GM20000 (cell line): ENCODE measurements at regions not wholly inside any gene's neighbourhood (a gene's known extent, or its start where the extent isn't known, plus 50 kb on each side); places are given as distances from the start of the nearest gene placed in this dataset.

Source experiments
- DNase-seq: peaks from one replicate; pipeline ENCODE4 v3.0.0; 2012; ENCODE audit warnings: low spot score
- CTCF ChIP-seq: IDR thresholded peaks from 2 replicates; pipeline ENCODE4 v1.5.1; 2012; ENCODE audit warnings: mild to moderate bottlenecking, control low read depth; ENCODE audit errors: extremely low read depth, missing control alignments

DNA sequence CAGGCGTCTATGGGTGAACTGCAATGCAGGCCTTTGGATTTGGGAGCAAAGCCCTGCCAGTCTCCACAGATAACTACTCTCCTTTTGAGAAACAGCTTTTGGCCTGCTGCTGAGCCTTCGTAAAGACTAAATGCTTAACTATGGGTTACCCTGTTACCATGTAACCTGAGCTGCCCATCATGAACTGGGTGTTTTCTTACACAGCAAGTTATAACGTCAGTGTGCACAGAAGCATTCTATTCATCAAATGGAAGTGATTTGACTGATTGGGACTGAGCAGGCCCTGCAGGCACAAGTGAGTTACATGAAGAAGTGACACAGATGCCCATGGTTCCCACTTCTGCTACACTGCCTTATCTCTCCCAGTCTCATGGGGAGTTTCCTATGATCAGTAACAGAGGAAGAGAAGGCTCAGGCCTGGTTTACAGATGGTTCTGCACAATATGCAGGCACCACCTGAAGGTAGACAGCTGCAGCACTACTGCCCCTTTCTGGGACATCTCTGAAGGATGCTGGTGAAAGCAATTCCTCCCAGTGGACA is 319.1 kb downstream of the CD83 start:
- no peak for TF ChIP-seq CTCF
- DNase-seq = no peak

DNA sequence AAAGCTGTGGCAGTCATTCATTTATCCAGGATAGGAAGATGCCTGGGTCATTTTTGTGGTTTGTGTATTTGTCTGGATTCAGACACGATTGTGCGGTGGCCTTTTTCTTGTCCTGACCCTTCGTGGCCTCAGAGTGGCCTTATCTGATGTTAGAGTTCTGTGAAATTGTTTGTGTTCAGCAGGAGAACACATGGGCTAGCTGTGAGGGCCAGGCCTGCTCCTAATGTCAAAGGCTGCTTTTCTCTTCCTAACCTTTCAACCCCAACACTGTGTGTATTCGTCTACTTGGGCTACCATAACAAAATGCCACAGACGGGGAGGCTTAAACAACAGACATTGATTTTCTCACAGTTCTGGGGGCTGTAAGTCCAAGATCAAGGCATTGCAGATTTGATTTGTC is 321.8 kb downstream of the CD83 start:
- TF ChIP-seq CTCF = no peak
- no peak for DNase-seq

DNA sequence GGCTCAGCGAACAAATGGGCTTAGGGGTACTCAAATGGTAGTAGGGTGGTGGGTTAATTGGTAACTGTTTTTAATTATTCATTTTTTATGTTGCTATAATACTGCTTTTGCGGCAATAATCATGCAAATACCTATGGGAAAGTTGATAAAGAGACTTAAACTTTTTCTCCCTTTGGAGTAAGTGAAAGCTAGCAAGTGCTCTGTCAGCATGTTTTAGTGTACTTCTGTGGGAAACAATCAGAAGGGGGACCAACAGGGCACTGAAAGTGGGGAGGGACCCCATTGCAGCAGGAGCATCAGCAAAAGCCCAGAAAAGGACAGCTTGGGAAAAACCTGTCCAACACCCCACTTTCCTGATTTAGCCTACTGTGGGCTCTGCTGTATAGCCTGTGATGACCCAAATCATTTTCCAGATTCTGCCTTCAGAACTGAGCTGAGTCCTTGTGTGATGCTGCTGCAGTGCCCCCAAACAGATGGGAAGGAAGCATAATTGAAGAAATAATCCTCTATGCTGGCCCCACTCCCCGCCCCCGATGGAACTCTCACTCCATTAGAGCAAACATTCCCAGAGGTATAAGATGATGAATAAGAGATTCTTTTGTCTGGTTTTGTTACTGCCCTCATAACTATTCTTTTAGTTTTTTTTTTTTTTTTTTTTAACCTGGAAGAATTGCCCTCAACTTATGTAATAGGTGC is 322.8 kb downstream of the CD83 start:
- DNase-seq = no peak
- TF ChIP-seq CTCF = no peak

DNA sequence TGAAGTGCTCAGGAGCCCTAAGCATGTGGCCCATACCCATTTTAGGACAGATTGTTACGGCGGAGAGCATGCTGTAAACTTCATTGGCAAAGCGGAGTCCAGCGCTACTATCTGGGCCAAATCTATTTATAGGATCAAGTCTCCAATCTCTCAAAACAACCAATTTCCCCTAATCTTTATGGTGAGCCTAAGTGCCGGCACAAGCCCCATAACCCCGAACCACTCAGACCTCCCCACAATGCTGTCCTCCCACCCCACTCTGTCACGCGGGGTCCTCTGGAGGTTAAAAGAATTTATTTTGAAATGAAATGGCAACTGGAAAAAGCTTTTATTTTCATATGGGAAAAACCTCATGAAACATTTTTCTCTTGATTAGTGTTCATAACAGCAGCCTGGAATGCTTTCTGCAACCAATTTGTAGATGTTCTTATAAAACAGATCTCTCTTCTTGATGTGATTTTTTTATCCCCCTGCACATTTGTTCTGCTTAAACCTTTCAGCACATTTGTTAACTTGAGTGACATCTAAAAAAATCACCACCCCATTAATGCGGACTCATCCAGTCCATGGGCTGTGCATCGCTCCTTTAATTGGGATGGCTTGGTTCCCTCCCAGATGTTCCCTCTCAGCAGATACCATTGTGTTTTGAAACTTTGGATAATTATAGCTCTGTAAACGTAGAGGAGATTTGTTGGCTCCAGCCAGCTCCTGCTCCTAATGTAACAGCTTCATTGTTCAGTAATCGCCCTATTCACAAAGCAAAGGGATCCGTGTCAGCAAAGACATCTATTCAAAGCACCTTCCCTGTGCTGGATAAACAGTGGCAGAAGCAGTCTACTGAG is 323.6 kb downstream of the CD83 start:
- no peak for DNase-seq
- no peak for TF ChIP-seq CTCF

DNA sequence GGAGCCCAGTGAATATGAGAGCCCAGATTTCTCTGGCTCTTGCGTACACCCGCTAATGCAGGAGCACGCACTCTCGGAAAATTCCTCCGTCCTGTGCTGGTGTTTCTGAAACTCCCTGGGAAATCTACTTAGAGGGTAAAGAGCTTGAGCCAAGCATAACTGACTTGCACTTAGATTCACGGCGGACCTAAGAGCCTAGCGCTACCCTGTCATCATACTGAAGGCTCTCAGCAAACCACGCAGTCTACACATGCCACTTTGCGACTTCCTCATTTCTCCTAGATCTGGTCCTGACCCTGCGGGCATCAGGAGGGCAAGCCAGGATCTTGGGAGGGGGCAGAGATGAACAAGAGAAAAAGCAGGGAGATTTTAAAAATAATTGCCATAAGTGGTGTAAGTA is 324.7 kb downstream of the CD83 start:
- DNase-seq = no peak
- TF ChIP-seq CTCF = no peak

- no peak for DNase-seq
- TF ChIP-seq CTCF = no peak
These were observed 326.2 kb downstream of the CD83 start for GRCh38 chr6:14443629-14444268.
